ENCODE measurements at regions not wholly inside any gene's neighbourhood (a gene's known extent, or its start where the extent isn't known, plus 50 kb on each side); places are given as distances from the start of the nearest gene placed in this dataset.

GRCh38 chrX:37956223-37956622 lies 50.1 kb upstream of the SYTL5 start:
- Histone ChIP-seq H3K4me2 (ENCODE audit: low read length) (no peak overlapping the region), H3K79me2 (no peaks in the 10 kb centered on the region), H3K27me3 (ENCODE audit: control insufficient read depth, insufficient read depth, low read length) (no peaks in the 10 kb centered on the region), H3K9me3 (ENCODE audit: control insufficient read depth, low read length) (no peaks in the 10 kb centered on the region), H2AFZ (no peak overlapping the region), H3K27ac (no peak overlapping the region), H3K9ac (no peak overlapping the region), H3K4me3 (ENCODE audit: low read depth, low read length) (no peak overlapping the region), H3K36me3 (ENCODE audit: control insufficient read depth, insufficient read depth, low read length) (no peaks in the 10 kb centered on the region), H3K4me1 (no peaks in the 10 kb centered on the region)
- TF ChIP-seq CTCF (IDR thresholded peaks at IDR 0.05), result no peak
